ENCODE measurements at regions not wholly inside any gene's neighbourhood (a gene's known extent, or its start where the extent isn't known, plus 50 kb on each side); places are given as distances from the start of the nearest gene placed in this dataset.

DNA sequence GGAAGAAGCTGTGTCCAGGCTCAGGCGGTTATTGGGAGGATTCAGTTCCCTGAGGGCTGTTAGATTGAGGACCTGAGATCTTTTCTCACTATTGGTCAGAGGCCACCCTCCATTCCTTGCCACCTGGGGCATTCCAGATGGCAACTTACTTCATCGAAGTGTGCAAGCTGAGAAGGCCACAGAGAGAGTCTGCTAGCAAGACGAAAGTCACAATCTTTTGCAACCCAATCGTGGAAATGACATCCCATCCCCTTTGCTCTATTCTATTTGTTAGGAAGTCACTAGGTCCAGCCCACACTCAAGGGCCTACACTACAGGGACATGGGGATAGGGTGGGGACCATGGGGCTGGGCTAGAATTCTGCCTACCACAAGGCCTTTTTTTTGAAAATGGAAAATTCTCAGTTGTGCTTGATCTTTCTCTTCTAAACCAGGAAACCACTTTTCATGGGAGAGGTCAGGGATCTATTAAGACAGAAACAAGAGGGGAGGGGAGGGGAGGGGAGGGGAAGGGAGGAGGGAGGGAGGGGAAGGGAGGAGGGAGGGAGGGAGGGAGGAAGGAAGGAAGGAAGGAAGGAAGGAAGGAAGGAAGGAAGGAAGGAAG, 217.2 kb downstream of the BCAS1 start:
- no peaks in the 10 kb centered on the region for H3K36me3 Mint-ChIP-seq
- no peaks in the 10 kb centered on the region for H3K27me3 Mint-ChIP-seq
- DNase-seq, result no peak
- H3K9me3 Mint-ChIP-seq, result peaks cover 1% of the 10 kb centered on the region
- no peak overlapping the region for H3K4me3 Mint-ChIP-seq
- H3K27ac Mint-ChIP-seq, result no peak overlapping the region
- peaks cover 45% of the 10 kb centered on the region for H3K4me1 Mint-ChIP-seq

DNA sequence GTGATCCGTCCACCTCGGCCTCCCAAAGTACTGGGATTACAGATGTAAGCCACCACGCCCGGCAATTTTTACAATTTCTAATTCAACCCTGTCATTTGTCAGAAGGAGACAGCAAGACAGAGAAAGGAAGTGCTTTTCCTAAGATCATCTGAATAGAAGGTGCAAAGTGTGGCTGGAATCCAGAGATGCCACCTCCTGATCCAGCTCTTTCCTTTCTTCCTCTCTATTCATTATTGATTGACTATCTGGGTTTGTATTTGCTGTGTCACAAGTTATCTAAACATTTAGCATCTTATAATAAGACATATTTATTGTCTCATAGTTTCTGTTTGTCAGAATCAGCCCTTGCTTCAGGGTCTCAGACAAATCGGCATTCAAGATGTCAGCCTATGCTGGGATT, 217.7 kb downstream of the BCAS1 start:
- Mint-ChIP-seq H3K4me3 (no peak overlapping the region), H3K9me3 (peaks cover 1% of the 10 kb centered on the region), H3K27me3 (no peaks in the 10 kb centered on the region), H3K4me1 (peaks cover 45% of the 10 kb centered on the region), H3K36me3 (no peaks in the 10 kb centered on the region), H3K27ac (no peak overlapping the region)
- no peak for DNase-seq

- H3K27me3 Mint-ChIP-seq, result no peaks in the 10 kb centered on the region
- no peak for DNase-seq
- H3K9me3 Mint-ChIP-seq, result peaks cover 1% of the 10 kb centered on the region
- H3K36me3 Mint-ChIP-seq, result no peaks in the 10 kb centered on the region
- no peak overlapping the region for H3K4me3 Mint-ChIP-seq
- H3K4me1 Mint-ChIP-seq, result peaks cover 46% of the 10 kb centered on the region
- no peak overlapping the region for H3K27ac Mint-ChIP-seq
These were observed 218.4 kb downstream of the BCAS1 start for GRCh38 chr20:53852014-53852413.

DNA sequence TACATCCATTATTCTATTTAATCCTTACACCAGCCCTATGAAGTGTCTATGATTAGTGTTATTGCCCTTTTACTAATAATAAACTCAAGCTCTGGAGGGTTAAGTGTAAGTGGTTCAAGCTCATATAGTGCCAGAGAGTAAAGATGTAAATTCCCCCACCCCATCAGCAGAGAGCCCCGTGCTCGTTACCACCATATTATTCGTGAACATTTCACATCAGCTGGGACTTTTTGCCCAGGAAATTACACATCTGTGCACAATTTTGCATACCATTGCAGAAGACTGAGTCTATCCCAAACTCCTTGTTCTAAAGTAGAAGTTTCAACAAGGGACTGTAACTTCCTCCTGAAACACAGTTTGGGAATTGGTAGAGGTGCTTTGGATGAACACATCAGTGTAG, 220.1 kb downstream of the BCAS1 start:
- Mint-ChIP-seq H3K4me3 (no peak overlapping the region), H3K27me3 (no peaks in the 10 kb centered on the region), H3K4me1 (peaks cover 46% of the 10 kb centered on the region), H3K27ac (no peak overlapping the region), H3K36me3 (no peaks in the 10 kb centered on the region), H3K9me3 (peaks cover 1% of the 10 kb centered on the region)
- no peak for DNase-seq

DNA sequence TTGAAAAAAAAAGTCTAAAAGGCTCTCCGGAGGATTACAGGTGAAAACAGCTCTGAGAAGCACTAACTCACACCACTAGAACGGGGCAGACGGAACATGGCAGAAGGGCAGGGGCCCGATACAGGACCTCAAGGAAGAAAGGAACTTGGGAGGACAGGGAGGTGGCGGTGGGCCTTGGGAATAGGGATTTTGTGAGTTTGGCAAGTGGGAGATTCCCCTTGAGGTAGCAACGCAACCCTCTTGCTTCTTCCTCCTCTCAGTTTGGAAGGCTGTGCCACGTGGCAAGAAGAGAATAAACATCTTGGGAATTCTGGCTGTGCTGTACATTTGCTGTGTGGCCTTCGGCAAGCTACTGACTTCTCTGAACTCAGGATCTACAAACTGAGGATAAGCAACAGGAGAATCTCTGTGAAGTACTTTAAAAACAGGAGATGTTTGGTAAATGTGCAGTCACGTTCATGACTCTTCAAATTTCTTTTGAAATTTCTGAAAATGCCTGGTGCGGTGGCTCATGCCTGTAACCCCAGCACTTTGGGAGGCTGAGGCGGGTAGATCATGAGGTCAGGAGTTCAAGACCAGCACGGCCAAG, 220.8 kb downstream of the BCAS1 start:
- peaks cover 50% of the 10 kb centered on the region for H3K4me1 Mint-ChIP-seq
- no peaks in the 10 kb centered on the region for H3K36me3 Mint-ChIP-seq
- no peak overlapping the region for H3K4me3 Mint-ChIP-seq
- H3K9me3 Mint-ChIP-seq, result peaks cover 1% of the 10 kb centered on the region
- no peaks in the 10 kb centered on the region for H3K27me3 Mint-ChIP-seq
- DNase-seq, result no peak
- H3K27ac Mint-ChIP-seq, result no peak overlapping the region

GRCh38 chr20:53848304-53848703, 222.1 kb downstream of the BCAS1 start:
- Mint-ChIP-seq H3K27ac (peak overlapping the region; percentile 2), H3K36me3 (no peaks in the 10 kb centered on the region), H3K4me3 (no peak overlapping the region), H3K27me3 (no peaks in the 10 kb centered on the region), H3K4me1 (peaks cover 62% of the 10 kb centered on the region), H3K9me3 (peaks cover 1% of the 10 kb centered on the region)
- no peak for DNase-seq

GRCh38 chr20:53847837-53848170, 222.6 kb downstream of the BCAS1 start:
- Mint-ChIP-seq H3K27ac (peak overlapping the region; percentile 16), H3K4me1 (peaks cover 62% of the 10 kb centered on the region), H3K9me3 (peaks cover 1% of the 10 kb centered on the region), H3K4me3 (no peak overlapping the region), H3K27me3 (no peaks in the 10 kb centered on the region), H3K36me3 (no peaks in the 10 kb centered on the region)
- DNase-seq, result no peak

DNA sequence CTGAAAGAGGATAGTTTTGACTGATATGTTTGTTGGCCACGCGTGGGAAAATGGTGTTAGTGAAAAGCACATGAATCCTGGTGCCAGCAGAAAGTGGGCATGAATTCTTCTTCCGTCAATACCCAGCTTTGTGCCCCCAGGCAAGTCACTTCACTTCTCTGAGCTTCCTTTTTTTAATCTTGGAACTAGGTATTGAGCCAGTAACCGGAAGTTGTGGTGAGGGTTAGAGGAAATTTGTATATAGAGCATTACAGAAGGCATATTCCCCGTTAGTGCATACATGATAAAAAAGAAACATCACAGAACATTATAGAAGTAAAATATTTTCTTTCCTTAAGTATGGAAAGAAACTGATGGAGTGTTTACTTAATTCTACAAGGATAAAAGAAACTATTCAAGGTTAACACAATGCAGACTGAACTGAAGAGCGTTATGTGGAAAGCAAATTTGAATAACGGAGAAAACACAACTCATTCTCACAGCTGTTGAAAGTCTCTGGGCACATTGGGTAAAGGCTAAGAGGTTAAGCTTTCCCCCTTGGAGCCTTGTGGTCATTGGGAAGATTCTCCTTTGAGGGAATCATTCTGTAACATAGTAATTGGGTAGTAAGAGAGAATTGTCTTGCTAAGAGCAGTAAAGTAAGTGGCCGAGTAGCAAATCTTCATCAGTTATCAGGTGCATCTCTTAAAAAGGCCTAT, 223.1 kb downstream of the BCAS1 start:
- no peaks in the 10 kb centered on the region for H3K27me3 Mint-ChIP-seq
- peak overlapping the region; percentile 61 for H3K4me3 Mint-ChIP-seq
- DNase-seq, result no peak

DNA sequence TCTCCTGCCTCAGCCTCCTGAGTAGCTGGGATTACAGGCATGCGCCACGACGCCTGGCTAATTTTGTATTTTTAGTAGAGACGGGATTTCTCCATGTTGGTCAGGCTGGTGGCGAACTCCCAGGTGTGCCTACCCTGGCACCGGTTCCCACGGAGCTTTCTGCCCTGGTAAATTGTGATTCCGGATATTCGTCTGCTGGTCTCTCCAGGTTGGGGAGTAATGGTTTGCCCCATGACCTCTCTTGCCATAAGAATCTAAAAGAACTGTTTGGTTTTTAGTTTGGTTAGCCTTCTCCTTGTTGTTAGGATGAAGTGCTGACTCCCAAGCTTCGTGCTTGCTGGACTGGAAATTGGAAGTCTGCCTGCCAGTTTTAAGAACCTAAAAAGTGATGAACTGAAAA, 223.8 kb downstream of the BCAS1 start:
- peaks cover 1% of the 10 kb centered on the region for H3K9me3 Mint-ChIP-seq
- H3K27me3 Mint-ChIP-seq, result no peaks in the 10 kb centered on the region
- peak overlapping the region; percentile 61 for H3K4me3 Mint-ChIP-seq
- DNase-seq, result no peak
- H3K36me3 Mint-ChIP-seq, result no peaks in the 10 kb centered on the region
- H3K4me1 Mint-ChIP-seq, result peaks cover 69% of the 10 kb centered on the region
- H3K27ac Mint-ChIP-seq, result peak overlapping the region; percentile 84

More for the DNA sequence above, 223.1 kb downstream of the BCAS1 start:
- Mint-ChIP-seq H3K9me3 (peaks cover 1% of the 10 kb centered on the region), H3K27ac (peak overlapping the region; percentile 84), H3K36me3 (no peaks in the 10 kb centered on the region), H3K4me1 (peaks cover 67% of the 10 kb centered on the region)

DNA sequence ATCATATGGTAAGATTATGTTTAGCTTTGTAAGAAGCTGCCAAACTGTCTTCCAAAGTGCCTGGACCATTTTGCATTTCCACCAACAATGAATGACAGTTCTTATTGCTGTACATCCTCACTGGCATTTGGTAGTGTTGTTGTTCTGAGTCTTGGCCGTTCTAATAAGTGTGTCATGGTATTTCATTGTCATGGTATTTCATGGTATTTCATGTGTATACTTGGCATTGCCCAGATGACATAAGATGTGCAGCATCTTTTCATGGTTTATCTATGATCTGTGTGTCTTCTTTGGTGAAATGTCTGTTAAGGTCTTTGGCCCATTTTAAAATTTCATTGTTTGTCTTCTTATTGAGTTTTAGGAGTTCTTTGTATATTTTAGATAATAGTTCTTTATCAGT, 224.4 kb downstream of the BCAS1 start:
- Mint-ChIP-seq H3K27ac (no peak overlapping the region), H3K4me3 (no peak overlapping the region), H3K36me3 (no peaks in the 10 kb centered on the region)

GRCh38 chr20:53844259-53844658, 226.1 kb downstream of the BCAS1 start:
- H3K27me3 Mint-ChIP-seq, result no peaks in the 10 kb centered on the region
- peaks cover 2% of the 10 kb centered on the region for H3K9me3 Mint-ChIP-seq
- peak overlapping the region; percentile 94 for H3K27ac Mint-ChIP-seq
- no peak for DNase-seq
- H3K4me1 Mint-ChIP-seq, result peaks cover 81% of the 10 kb centered on the region
- no peak overlapping the region for H3K4me3 Mint-ChIP-seq
- peaks cover 2% of the 10 kb centered on the region for H3K36me3 Mint-ChIP-seq

More for the DNA sequence above, 224.4 kb downstream of the BCAS1 start:
- DNase-seq, result no peak
- Mint-ChIP-seq H3K9me3 (peaks cover 1% of the 10 kb centered on the region), H3K27me3 (no peaks in the 10 kb centered on the region), H3K4me1 (peaks cover 71% of the 10 kb centered on the region)

DNA sequence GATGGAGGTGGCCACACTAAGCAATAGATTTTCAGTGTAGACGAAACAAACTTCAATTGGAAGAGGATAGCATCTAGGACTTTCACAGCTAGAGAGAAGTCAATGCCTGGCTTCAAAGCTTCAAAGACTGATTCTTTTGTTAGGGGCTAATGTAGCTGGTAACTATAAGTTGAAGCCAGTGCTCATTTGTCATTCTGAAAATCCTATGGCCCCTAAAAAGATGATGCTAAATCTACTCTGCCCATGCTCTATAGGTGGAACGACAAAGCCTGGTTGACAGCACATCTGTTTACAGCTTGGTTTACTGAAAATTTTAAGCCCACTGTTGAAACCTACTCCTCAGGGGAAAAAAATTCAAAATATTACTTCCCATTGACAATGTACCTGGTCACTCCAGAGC, 226.7 kb downstream of the BCAS1 start:
- peaks cover 2% of the 10 kb centered on the region for H3K9me3 Mint-ChIP-seq
- H3K36me3 Mint-ChIP-seq, result peaks cover 2% of the 10 kb centered on the region
- DNase-seq, result no peak
- H3K27me3 Mint-ChIP-seq, result no peaks in the 10 kb centered on the region
- peak overlapping the region; percentile 94 for H3K27ac Mint-ChIP-seq
- no peak overlapping the region for H3K4me3 Mint-ChIP-seq
- H3K4me1 Mint-ChIP-seq, result peaks cover 86% of the 10 kb centered on the region

- peak; percentile 29 for DNase-seq
- Mint-ChIP-seq H3K4me3 (peak overlapping the region; percentile 22), H3K4me1 (peaks cover 84% of the 10 kb centered on the region), H3K36me3 (peaks cover 4% of the 10 kb centered on the region), H3K27ac (peak overlapping the region; percentile 94), H3K27me3 (no peaks in the 10 kb centered on the region), H3K9me3 (peaks cover 4% of the 10 kb centered on the region)
These were observed 227.9 kb downstream of the BCAS1 start for GRCh38 chr20:53842301-53843099.

- Mint-ChIP-seq H3K4me1 (peaks cover 76% of the 10 kb centered on the region), H3K36me3 (peaks cover 4% of the 10 kb centered on the region), H3K27me3 (no peaks in the 10 kb centered on the region), H3K27ac (peak overlapping the region; percentile 94), H3K9me3 (peaks cover 7% of the 10 kb centered on the region), H3K4me3 (no peak overlapping the region)
- DNase-seq, result no peak
These were observed 228.7 kb downstream of the BCAS1 start for GRCh38 chr20:53841741-53842140.

DNA sequence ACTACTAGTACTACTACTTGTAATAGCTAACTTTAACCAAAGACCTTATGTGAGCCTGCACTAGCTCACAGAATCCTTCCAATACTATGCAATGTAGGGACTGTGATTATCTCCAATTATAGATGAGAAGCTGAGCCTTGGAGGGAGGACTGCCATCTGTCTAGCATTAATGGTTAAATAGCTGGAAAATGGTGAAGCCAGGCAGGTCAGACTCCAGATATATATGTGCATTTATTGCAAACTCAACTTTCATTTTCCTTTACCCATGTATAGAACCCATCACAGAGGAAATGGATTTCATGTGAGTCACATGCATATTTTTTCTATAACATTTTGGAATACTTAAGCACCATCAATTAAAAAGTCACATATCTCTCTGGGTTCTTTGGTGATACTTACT, 229.9 kb downstream of the BCAS1 start:
- H3K9me3 Mint-ChIP-seq, result peaks cover 7% of the 10 kb centered on the region
- H3K27ac Mint-ChIP-seq, result peak overlapping the region; percentile 90
- no peaks in the 10 kb centered on the region for H3K27me3 Mint-ChIP-seq
- no peak for DNase-seq
- H3K36me3 Mint-ChIP-seq, result peaks cover 4% of the 10 kb centered on the region
- H3K4me1 Mint-ChIP-seq, result peaks cover 72% of the 10 kb centered on the region
- H3K4me3 Mint-ChIP-seq, result no peak overlapping the region
